Liver (tissue), 3 donors: ENCODE measurements at regions not wholly inside any gene's neighbourhood (a gene's known extent, or its start where the extent isn't known, plus 50 kb on each side); places are given as distances from the start of the nearest gene placed in this dataset.

Source experiments
- GABPA ChIP-seq, 2 donors: IDR thresholded peaks in 1 of 2; conservative IDR thresholded peaks in 1 of 2; 2 replicates each; pipeline ENCODE4 v1.6.1; 2016; ENCODE audit warnings: antibody characterized with exemption in 2 of 2, mild to moderate bottlenecking in 1 of 2, moderate library complexity in 1 of 2
- NR2F2 ChIP-seq: IDR thresholded peaks from 2 replicates; pipeline ENCODE4 v1.6.1; 2016; ENCODE audit warnings: antibody characterized with exemption
- YY1 ChIP-seq: IDR thresholded peaks from 2 replicates; pipeline ENCODE4 v1.6.1; 2016; ENCODE audit warnings: antibody characterized with exemption, mild to moderate bottlenecking
- TF ChIP-seq, protein P1 (sequence below): fragments of 150-350 bp; IDR thresholded peaks from 2 replicates; pipeline ENCODE4 v1.5.1; 2017; ENCODE audit warnings: improper control_type of control experiment, low read depth, low read length; ENCODE audit not compliant: missing input control
- TF ChIP-seq, protein P2 (sequence below): IDR thresholded peaks from 2 replicates; pipeline ENCODE4 v1.6.1; 2016; ENCODE audit warnings: antibody characterized with exemption
- TF ChIP-seq, protein P3 (sequence below): IDR thresholded peaks from 2 replicates; pipeline ENCODE4 v1.6.1; 2016; ENCODE audit warnings: antibody characterized with exemption
- donor health status: healthy.
- donor health status: healthy.

DNA sequence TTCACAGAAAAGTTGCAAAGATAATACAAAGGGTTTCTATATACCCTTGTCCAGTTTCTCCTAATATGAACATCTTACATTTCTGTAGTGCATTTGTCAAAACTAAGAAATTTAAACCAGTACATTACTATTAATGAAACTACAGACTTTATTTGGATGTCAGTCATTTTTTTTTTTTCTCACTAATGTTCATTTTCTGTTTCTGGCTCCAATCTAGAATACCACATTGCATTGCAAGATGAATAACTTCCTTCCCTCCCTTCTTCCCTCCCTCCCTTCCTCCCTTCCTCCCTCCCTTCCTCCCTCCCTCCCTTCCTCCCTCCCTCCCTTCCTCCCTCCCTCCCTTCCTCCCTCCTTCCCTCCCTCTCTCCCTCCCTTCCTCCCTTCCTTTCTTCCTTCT lies 509.2 kb upstream of the MCTP2 start:
- TF ChIP-seq, protein P1, sequence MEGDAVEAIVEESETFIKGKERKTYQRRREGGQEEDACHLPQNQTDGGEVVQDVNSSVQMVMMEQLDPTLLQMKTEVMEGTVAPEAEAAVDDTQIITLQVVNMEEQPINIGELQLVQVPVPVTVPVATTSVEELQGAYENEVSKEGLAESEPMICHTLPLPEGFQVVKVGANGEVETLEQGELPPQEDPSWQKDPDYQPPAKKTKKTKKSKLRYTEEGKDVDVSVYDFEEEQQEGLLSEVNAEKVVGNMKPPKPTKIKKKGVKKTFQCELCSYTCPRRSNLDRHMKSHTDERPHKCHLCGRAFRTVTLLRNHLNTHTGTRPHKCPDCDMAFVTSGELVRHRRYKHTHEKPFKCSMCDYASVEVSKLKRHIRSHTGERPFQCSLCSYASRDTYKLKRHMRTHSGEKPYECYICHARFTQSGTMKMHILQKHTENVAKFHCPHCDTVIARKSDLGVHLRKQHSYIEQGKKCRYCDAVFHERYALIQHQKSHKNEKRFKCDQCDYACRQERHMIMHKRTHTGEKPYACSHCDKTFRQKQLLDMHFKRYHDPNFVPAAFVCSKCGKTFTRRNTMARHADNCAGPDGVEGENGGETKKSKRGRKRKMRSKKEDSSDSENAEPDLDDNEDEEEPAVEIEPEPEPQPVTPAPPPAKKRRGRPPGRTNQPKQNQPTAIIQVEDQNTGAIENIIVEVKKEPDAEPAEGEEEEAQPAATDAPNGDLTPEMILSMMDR: no peak
- TF ChIP-seq NR2F2 (no peak), GABPA (IDR thresholded peaks at IDR 0.05 in 1 of 2, conservative IDR thresholded peaks at IDR 0.05 in 1 of 2) (no peak), YY1 (no peak)
- TF ChIP-seq, protein P2, sequence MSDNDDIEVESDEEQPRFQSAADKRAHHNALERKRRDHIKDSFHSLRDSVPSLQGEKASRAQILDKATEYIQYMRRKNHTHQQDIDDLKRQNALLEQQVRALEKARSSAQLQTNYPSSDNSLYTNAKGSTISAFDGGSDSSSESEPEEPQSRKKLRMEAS: no peak
- TF ChIP-seq, protein P3, sequence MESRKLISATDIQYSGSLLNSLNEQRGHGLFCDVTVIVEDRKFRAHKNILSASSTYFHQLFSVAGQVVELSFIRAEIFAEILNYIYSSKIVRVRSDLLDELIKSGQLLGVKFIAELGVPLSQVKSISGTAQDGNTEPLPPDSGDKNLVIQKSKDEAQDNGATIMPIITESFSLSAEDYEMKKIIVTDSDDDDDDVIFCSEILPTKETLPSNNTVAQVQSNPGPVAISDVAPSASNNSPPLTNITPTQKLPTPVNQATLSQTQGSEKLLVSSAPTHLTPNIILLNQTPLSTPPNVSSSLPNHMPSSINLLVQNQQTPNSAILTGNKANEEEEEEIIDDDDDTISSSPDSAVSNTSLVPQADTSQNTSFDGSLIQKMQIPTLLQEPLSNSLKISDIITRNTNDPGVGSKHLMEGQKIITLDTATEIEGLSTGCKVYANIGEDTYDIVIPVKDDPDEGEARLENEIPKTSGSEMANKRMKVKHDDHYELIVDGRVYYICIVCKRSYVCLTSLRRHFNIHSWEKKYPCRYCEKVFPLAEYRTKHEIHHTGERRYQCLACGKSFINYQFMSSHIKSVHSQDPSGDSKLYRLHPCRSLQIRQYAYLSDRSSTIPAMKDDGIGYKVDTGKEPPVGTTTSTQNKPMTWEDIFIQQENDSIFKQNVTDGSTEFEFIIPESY: no peak
